Panc1 (cell line): ENCODE measurements at regions not wholly inside any gene's neighbourhood (a gene's known extent, or its start where the extent isn't known, plus 50 kb on each side); places are given as distances from the start of the nearest gene placed in this dataset.

ENCODE experiments used
- ATAC-seq: fragments of 200-7000 bp; cut with Tn5 transposase; 2 replicates; pipeline ENCODE4 v1.9.1; 2020; ENCODE audit warnings: mild to moderate bottlenecking, moderate library complexity
- BruUV-seq: library from RNA; stranded (reverse); fragments of 400-500 nt; replicated peaks from 2 replicates; lab custom pipeline; 2021; lab: Mats Ljungman, UMichigan
- CTCF ChIA-PET: fragments of 300-600 bp; sonication (Branson Sonifier 250); formaldehyde crosslinking; loops from one replicate; lab custom pipeline; 2022; ENCODE audit warnings: antibody characterized with exemption; lab: Charles Lee
- POLR2A ChIA-PET: fragments of 300-600 bp; sonication (Branson Sonifier 250); formaldehyde crosslinking; loops from one replicate; lab custom pipeline; 2022; ENCODE audit warnings: antibody characterized with exemption; lab: Charles Lee
- DNase-seq: peaks from one replicate; pipeline ENCODE4 v3.0.0-alpha.2; 2010; ENCODE audit warnings: low read depth, low spot score
- H3K27ac ChIP-seq: 2 replicates; pipeline ENCODE4 v1.5.1; 2011; ENCODE audit warnings: mild to moderate bottlenecking, low read length, inconsistent platforms
- H3K27me3 ChIP-seq: fragments of 200-500 bp; sonication (Bioruptor generic); 2 replicates; pipeline ENCODE4 v1.6.0; 2014; ENCODE audit warnings: low read length, inconsistent platforms; ENCODE audit not compliant: control insufficient read depth, insufficient read depth
- H3K36me3 ChIP-seq: fragments of 200-500 bp; sonication (Bioruptor generic); 2 replicates; pipeline ENCODE4 v1.5.1; 2014; ENCODE audit warnings: inconsistent platforms, mild to moderate bottlenecking, low read length, moderate library complexity; ENCODE audit not compliant: control insufficient read depth, insufficient read depth
- H3K4me1 ChIP-seq: 2 replicates; pipeline ENCODE4 v1.5.1; 2011; ENCODE audit warnings: inconsistent platforms, mild to moderate bottlenecking, low read length, moderate library complexity; ENCODE audit not compliant: control insufficient read depth, insufficient read depth
- H3K4me3 ChIP-seq, 2 experiments: 2 replicates each; pipeline ENCODE4 v1.5.1; 2011 to 2012; ENCODE audit warnings: low read depth in 2 of 2, low read length in 2 of 2, mild to moderate bottlenecking in 2 of 2, inconsistent platforms in 1 of 2, moderate library complexity in 1 of 2
- H3K9me3 ChIP-seq: fragments of 200-500 bp; sonication (Bioruptor generic); 2 replicates; pipeline ENCODE4 v1.5.1; 2014; ENCODE audit warnings: low read depth, mild to moderate bottlenecking, inconsistent platforms, low read length, moderate library complexity; ENCODE audit not compliant: control insufficient read depth, insufficient read depth
- CTCF ChIP-seq: fragments of 450-650 bp; IDR thresholded peaks from 2 replicates; pipeline ENCODE4 v1.5.1; 2017; ENCODE audit warnings: mild to moderate bottlenecking
- POLR2AphosphoS5 ChIP-seq: IDR thresholded peaks from 2 replicates; pipeline ENCODE4 v1.6.1; 2012; ENCODE audit warnings: mild to moderate bottlenecking, low read depth, low read length, moderate library complexity
- REST ChIP-seq, 2 experiments: IDR thresholded peaks; 2 replicates each; pipeline ENCODE4 v1.6.1; 2011 to 2012; ENCODE audit warnings: low read depth in 2 of 2, control low read depth in 1 of 2, low read length in 1 of 2, mild to moderate bottlenecking in 1 of 2, moderate library complexity in 1 of 2; ENCODE audit not compliant: insufficient read depth in 1 of 2
- SIN3A ChIP-seq: IDR thresholded peaks from 2 replicates; pipeline ENCODE4 v1.6.1; 2012; ENCODE audit warnings: low read depth, mild to moderate bottlenecking, low read length, moderate library complexity, borderline replicate concordance; ENCODE audit not compliant: insufficient read depth
- TCF7L2 ChIP-seq: IDR thresholded peaks from 2 replicates; pipeline ENCODE4 v1.6.1; 2011; ENCODE audit warnings: mild to moderate bottlenecking, low read depth, low read length, inconsistent platforms
- in situ Hi-C: cut with HindIII; loops from 2 replicates; pipeline ENCODE4 v1.10.0; 2016; ENCODE audit warnings: low sequenced_read_pairs, low pct_unique_long_range_greater_than_20kb
- intact Hi-C: fragments of 100-400 bp; cut with micrococcal nuclease; formaldehyde crosslinking; loops from one replicate; pipeline ENCODE4 v1.10.0; 2022; ENCODE audit not compliant: unreplicated experiment

- no TSS peak for BruUV-seq
- ChIA-PET CTCF (no interaction called here), POLR2A (no interaction called here)
- intact Hi-C loops (no loop called here), in situ Hi-C loops (no loop called here)
- ATAC-seq: no peak
- Histone ChIP-seq H3K27me3 (no peaks in the 10 kb centered on the region), H3K4me3 (no peak overlapping the region), H3K4me1 (no peaks in the 10 kb centered on the region), H3K27ac (no peak overlapping the region), H3K36me3 (no peaks in the 10 kb centered on the region), H3K9me3 (no peaks in the 10 kb centered on the region)
- TF ChIP-seq POLR2AphosphoS5: no peak
- TF ChIP-seq REST (IDR thresholded peaks at IDR 0.05; ENCODE audit: insufficient read depth in 1 of 2, low read depth in 2 of 2, low read length in 1 of 2): no peak
- no peak for TF ChIP-seq CTCF
- TF ChIP-seq TCF7L2: no peak
- no peak for TF ChIP-seq SIN3A
- no peak for DNase-seq
These were observed 145.1 kb upstream of the CTTNBP2NL start for GRCh38 chr1:112250892-112251291.

GRCh38 chr1:112251766-112252506, 144.1 kb upstream of the CTTNBP2NL start:
- no peak overlapping the region for H3K27ac ChIP-seq
- no TSS peak for BruUV-seq
- CTCF ChIA-PET: no interaction called here

More at GRCh38 chr1:112251766-112252506, 144.1 kb upstream of the CTTNBP2NL start:
- ATAC-seq (no peak), DNase-seq (no peak)
- Histone ChIP-seq H3K4me1 (no peaks in the 10 kb centered on the region), H3K4me3 (no peak overlapping the region), H3K36me3 (no peaks in the 10 kb centered on the region), H3K27me3 (no peaks in the 10 kb centered on the region; the same call in 1 of the 2 replicates), H3K9me3 (no peaks in the 10 kb centered on the region)
- in situ Hi-C loops (no loop called here), intact Hi-C loops (no loop called here)
- TF ChIP-seq CTCF: no peak
- TF ChIP-seq REST (IDR thresholded peaks at IDR 0.05; ENCODE audit: insufficient read depth in 1 of 2, low read depth in 2 of 2, low read length in 1 of 2): no peak
- TF ChIP-seq SIN3A: no peak
- no peak for TF ChIP-seq TCF7L2
- TF ChIP-seq POLR2AphosphoS5: no peak
- POLR2A ChIA-PET: no interaction called here
